ENCODE measurements at regions not wholly inside any gene's neighbourhood (a gene's known extent, or its start where the extent isn't known, plus 50 kb on each side); places are given as distances from the start of the nearest gene placed in this dataset.

DNA sequence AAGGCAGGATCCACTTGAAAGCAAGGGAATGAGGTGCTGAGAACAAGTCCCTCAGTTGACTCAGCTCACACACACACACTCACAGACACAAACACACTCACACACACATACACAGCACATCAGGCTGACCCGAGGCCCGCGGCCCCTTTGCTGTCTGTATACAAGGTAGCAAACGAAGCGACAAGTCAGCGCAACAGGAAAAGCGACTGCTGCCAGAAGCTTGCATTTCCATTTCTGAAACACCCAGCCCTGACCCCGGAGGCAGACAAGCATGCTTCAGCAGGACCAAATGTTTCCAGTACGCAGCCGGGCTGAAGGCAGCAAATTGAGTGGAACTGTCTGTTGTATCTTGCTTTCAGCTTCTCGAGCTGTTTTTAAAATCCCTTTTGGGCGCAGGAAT lies 501.6 kb downstream of the NPHP4 start:
- H3K27me3 Mint-ChIP-seq: peaks cover 9 to 11% of the 10 kb centered on the region in 2 donors
- WGBS (ENCODE audit: insufficient coverage): 90% methylated on average over 12 of the region's 12 CpGs
- POLR2A ChIA-PET: no interaction called here

DNA sequence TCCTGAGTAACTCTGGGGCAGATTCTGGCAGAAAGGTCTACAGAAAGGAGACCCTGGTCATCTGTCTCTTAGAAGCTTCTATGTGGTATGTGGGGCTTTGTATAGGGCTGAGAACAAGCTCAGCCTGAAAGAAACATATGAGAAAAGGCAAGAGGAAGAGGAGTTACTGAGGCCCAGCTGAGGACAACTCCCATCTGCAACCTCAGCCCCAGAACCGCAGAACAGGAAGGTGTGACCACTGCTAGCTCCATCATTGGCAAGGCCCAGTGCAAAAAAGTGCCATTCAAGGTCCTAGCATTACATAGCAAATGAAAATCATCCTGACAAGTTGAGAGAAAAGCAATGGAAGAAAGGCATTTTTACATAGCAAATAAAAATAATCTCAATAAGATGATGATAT lies 503.8 kb downstream of the NPHP4 start:
- Histone ChIP-seq H3K4me3 (ENCODE audit: control insufficient read depth in 1 of 2, extremely low read depth in 1 of 2, low read length in 1 of 2) (no peak overlapping the region), H3K9me3 (no peaks in the 10 kb centered on the region), H3K27ac (ENCODE audit: low read length) (no peak overlapping the region), H3K36me3 (ENCODE audit: control insufficient read depth in 2 of 2, extremely low read depth in 1 of 2, insufficient read depth in 1 of 2, low read length in 1 of 2) (no peaks in the 10 kb centered on the region), H3K27me3 (replicated peaks in 1 of 2; ENCODE audit: control insufficient read depth in 2 of 2, extremely low read depth in 1 of 2, insufficient read depth in 2 of 2, low read length in 1 of 2) (peaks cover 0 to 22% of the 10 kb centered on the region in 2 experiments), H3K4me1 (ENCODE audit: control insufficient read depth in 1 of 2, extremely low read depth in 1 of 2, insufficient read depth in 2 of 2, low read length in 2 of 2) (no peaks in the 10 kb centered on the region)
- H3K4me1 Mint-ChIP-seq: no peaks in the 10 kb centered on the region
- H3K36me3 Mint-ChIP-seq: no peaks in the 10 kb centered on the region
- POLR2A ChIA-PET: no interaction called here
- WGBS (ENCODE audit: insufficient coverage): 60% methylated on average over 1 of the region's 1 CpG
- CTCF ChIA-PET: interaction anchor here in 1 of 2 donors (1.4 kb wide), 1 partner anchor 26 kb away, joined by 3 read pairs; no protein-coding TSS in a partner anchor
- H3K9me3 Mint-ChIP-seq: no peaks in the 10 kb centered on the region
- no peak overlapping the region for H3K27ac Mint-ChIP-seq
- H3K27me3 Mint-ChIP-seq: peaks cover 0 to 7% of the 10 kb centered on the region in 2 donors
- ATAC-seq (replicated peaks in 1 of 4) (no peak), DNase-seq (no peak)
- H3K4me3 Mint-ChIP-seq: no peak overlapping the region

More for the DNA sequence above, 501.6 kb downstream of the NPHP4 start:
- Histone ChIP-seq H3K9me3 (no peaks in the 10 kb centered on the region), H3K27me3 (replicated peaks in 1 of 2; ENCODE audit: control insufficient read depth in 2 of 2, extremely low read depth in 1 of 2, insufficient read depth in 2 of 2, low read length in 1 of 2) (peaks cover 0 to 25% of the 10 kb centered on the region in 2 experiments), H3K4me3 (ENCODE audit: control insufficient read depth in 1 of 2, extremely low read depth in 1 of 2, low read length in 1 of 2) (no peak overlapping the region), H3K4me1 (ENCODE audit: control insufficient read depth in 1 of 2, extremely low read depth in 1 of 2, insufficient read depth in 2 of 2, low read length in 2 of 2) (no peaks in the 10 kb centered on the region), H3K36me3 (ENCODE audit: control insufficient read depth in 2 of 2, extremely low read depth in 1 of 2, insufficient read depth in 1 of 2, low read length in 1 of 2) (no peaks in the 10 kb centered on the region), H3K27ac (ENCODE audit: low read length) (no peak overlapping the region)
- Mint-ChIP-seq H3K4me3 (no peak overlapping the region), H3K36me3 (no peaks in the 10 kb centered on the region), H3K4me1 (no peaks in the 10 kb centered on the region), H3K27ac (no peak overlapping the region), H3K9me3 (no peaks in the 10 kb centered on the region)
- ATAC-seq (replicated peaks in 1 of 4) (no peak), DNase-seq (no peak)
- CTCF ChIA-PET: no interaction called here

DNA sequence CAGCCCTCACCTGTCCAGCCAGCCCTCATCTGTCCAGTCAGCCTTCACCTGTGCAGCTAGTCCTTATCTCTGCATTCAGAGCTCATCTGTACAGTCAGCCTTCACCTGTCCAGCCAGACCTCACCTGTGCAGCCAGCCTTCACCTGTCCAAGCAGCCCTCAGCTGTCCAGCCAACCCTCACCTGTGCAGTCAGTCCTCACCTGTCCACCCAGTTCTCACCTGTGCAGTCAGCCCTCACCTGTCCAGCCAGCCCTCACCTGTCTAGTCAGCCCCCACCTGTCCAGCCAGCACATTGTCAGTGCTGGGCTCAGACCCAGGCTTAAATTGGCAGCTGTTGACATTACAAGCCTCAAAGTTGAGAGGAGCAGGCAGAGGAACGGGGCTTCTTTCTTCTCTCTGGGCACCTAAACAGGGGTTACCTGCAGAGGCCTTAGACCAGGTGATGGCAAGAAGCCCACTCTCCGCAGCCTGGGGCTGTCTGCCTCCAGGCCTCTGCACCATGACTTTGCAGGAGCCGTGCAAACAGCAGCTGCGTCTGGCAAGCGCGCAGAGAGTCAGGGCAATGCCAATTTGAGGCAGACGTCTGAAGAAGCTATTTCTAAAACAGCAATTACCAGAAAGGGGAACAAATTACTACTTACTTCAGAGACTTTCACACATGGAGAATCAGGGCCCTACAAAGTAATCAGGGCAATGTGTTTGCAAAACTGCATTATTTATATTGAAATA lies 506.1 kb downstream of the NPHP4 start:
- ChIA-PET POLR2A (no interaction called here), CTCF (no interaction called here)
- no peak overlapping the region for H3K27ac Mint-ChIP-seq
- peaks cover 0 to 18% of the 10 kb centered on the region in 2 experiments for H3K27me3 ChIP-seq (replicated peaks in 1 of 2; ENCODE audit: control insufficient read depth in 2 of 2, extremely low read depth in 1 of 2, insufficient read depth in 2 of 2, low read length in 1 of 2)
- H3K36me3 Mint-ChIP-seq: no peaks in the 10 kb centered on the region
- H3K4me1 Mint-ChIP-seq: peaks cover 5 to 12% (median 7%) of the 10 kb centered on the region in 3 donors
- no peaks in the 10 kb centered on the region for H3K9me3 Mint-ChIP-seq
- peaks cover 0 to 4% of the 10 kb centered on the region in 2 donors for H3K27me3 Mint-ChIP-seq
- H3K36me3 ChIP-seq (ENCODE audit: control insufficient read depth in 2 of 2, extremely low read depth in 1 of 2, insufficient read depth in 1 of 2, low read length in 1 of 2): no peaks in the 10 kb centered on the region
- H3K9me3 ChIP-seq: no peaks in the 10 kb centered on the region
- H3K4me3 Mint-ChIP-seq: no peak overlapping the region
- DNase-seq (no peak), ATAC-seq (replicated peaks in 1 of 4) (no peak)
- 94% methylated on average over 6 of the region's 7 CpGs for WGBS (ENCODE audit: insufficient coverage)
- H3K27ac ChIP-seq (ENCODE audit: low read length): no peak overlapping the region
- H3K4me1 ChIP-seq (ENCODE audit: control insufficient read depth in 1 of 2, extremely low read depth in 1 of 2, insufficient read depth in 2 of 2, low read length in 2 of 2): peaks cover 0 to 6% of the 10 kb centered on the region in 2 experiments
- no peak overlapping the region for H3K4me3 ChIP-seq (ENCODE audit: control insufficient read depth in 1 of 2, extremely low read depth in 1 of 2, low read length in 1 of 2)

DNA sequence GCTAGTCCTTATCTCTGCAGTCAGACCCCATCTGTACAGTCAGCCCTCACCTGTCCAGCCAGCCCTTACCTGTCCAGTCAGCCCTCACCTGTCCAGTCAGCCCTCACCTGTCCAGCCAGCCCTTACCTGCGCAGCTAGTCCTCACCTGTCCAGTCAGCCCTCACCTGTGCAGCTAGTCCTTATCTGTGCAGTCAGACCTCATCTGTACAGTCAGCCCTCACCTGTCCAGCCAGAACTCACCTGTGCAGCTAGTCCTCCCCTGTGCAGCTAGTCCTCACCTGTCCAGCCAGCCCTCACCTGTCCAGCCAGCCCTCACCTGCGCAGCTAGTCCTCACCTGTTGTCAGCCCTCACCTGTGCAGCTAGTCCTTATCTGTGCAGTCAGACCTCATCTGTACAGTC lies 506.8 kb downstream of the NPHP4 start:
- Mint-ChIP-seq H3K27me3 (peaks cover 0 to 4% of the 10 kb centered on the region in 2 donors), H3K27ac (no peak overlapping the region), H3K36me3 (no peaks in the 10 kb centered on the region), H3K4me3 (no peak overlapping the region), H3K4me1 (peaks cover 5 to 12% (median 7%) of the 10 kb centered on the region in 3 donors), H3K9me3 (no peaks in the 10 kb centered on the region)
- H3K4me1 ChIP-seq (ENCODE audit: control insufficient read depth in 1 of 2, extremely low read depth in 1 of 2, insufficient read depth in 2 of 2, low read length in 2 of 2): peaks cover 0 to 6% of the 10 kb centered on the region in 2 experiments
- no peak overlapping the region for H3K27ac ChIP-seq (ENCODE audit: low read length)
- ATAC-seq (replicated peaks in 1 of 4): no peak
- 100% methylated on average over 2 of the region's 2 CpGs for WGBS (ENCODE audit: insufficient coverage)
- no peaks in the 10 kb centered on the region for H3K9me3 ChIP-seq
- peaks cover 0 to 21% of the 10 kb centered on the region in 2 experiments for H3K27me3 ChIP-seq (replicated peaks in 1 of 2; ENCODE audit: control insufficient read depth in 2 of 2, extremely low read depth in 1 of 2, insufficient read depth in 2 of 2, low read length in 1 of 2)
- no peak for DNase-seq
- ChIA-PET POLR2A (no interaction called here), CTCF (no interaction called here)
- no peaks in the 10 kb centered on the region for H3K36me3 ChIP-seq (ENCODE audit: control insufficient read depth in 2 of 2, extremely low read depth in 1 of 2, insufficient read depth in 1 of 2, low read length in 1 of 2)
- H3K4me3 ChIP-seq (ENCODE audit: control insufficient read depth in 1 of 2, extremely low read depth in 1 of 2, low read length in 1 of 2): no peak overlapping the region

DNA sequence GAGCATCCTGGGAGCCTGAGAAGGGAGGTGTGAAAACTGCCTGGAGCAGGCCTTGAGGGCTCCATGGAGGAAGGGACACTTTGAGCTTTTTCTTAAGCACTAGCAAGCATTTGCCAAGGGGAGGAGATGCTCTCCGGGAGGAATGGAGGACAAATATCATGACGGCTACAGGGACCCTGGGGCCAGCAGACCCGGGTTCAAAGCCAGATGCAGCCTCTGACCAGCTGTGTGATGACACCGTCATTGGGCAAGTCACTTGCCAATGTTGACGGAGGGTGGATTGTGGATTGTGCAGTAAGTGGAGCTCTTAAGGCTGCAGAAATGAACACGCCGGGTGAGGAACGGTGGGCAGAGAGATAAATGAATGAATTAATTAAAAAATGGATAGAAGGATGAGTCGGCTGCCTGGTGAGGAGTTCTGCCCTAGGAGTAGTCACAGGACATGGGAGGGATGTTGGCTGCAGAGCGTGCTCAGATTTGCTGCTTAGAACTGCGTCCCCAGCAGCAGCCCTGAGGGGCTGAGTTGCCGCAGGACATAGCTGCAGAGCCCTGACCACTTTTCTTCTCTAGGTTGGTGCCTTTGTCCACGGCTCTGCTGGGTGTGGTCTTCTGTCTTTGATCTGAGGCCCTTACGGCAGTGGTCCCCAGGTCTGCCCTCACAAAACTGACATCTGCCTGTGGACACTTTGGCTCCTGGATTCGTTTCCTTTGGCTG lies 507.6 kb downstream of the NPHP4 start:
- Mint-ChIP-seq H3K36me3 (no peaks in the 10 kb centered on the region), H3K4me1 (peaks cover 5 to 12% (median 7%) of the 10 kb centered on the region in 3 donors), H3K27ac (no peak overlapping the region), H3K4me3 (no peak overlapping the region), H3K9me3 (no peaks in the 10 kb centered on the region), H3K27me3 (peaks cover 0 to 4% of the 10 kb centered on the region in 2 donors)
- no peak overlapping the region for H3K27ac ChIP-seq (ENCODE audit: low read length)
- peaks cover 0 to 21% of the 10 kb centered on the region in 2 experiments for H3K27me3 ChIP-seq (replicated peaks in 1 of 2; ENCODE audit: control insufficient read depth in 2 of 2, extremely low read depth in 1 of 2, insufficient read depth in 2 of 2, low read length in 1 of 2)
- ChIA-PET CTCF (no interaction called here), POLR2A (no interaction called here)
- no peak for ATAC-seq (replicated peaks in 1 of 4)
- DNase-seq: no peak
- H3K4me3 ChIP-seq (ENCODE audit: control insufficient read depth in 1 of 2, extremely low read depth in 1 of 2, low read length in 1 of 2): no peak overlapping the region
- H3K36me3 ChIP-seq (ENCODE audit: control insufficient read depth in 2 of 2, extremely low read depth in 1 of 2, insufficient read depth in 1 of 2, low read length in 1 of 2): no peaks in the 10 kb centered on the region
- H3K4me1 ChIP-seq (ENCODE audit: control insufficient read depth in 1 of 2, extremely low read depth in 1 of 2, insufficient read depth in 2 of 2, low read length in 2 of 2): peaks cover 0 to 6% of the 10 kb centered on the region in 2 experiments
- 82% methylated on average over 13 of the region's 15 CpGs for WGBS (ENCODE audit: insufficient coverage)
- no peaks in the 10 kb centered on the region for H3K9me3 ChIP-seq

DNA sequence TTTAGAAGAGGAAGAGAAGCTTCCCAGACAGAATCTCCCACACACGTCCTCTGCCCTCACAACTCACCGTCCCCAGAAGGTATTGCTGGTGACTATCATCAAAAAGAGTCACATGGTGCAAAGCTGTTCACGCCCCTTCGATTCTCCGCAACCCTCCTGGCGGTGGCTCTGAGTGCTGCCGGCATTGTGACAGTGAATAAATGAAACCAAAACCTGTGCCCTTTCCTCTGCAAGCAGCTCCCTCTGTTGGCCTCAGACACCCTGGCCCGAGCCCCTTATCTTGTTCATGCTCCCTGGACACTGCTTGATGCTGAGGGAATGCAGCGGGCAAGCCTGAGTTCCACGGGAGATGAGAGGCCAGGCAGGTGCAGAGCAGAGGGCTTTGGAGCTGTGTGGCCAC lies 510.3 kb downstream of the NPHP4 start:
- CTCF ChIA-PET: interaction anchor here in 1 of 2 donors (1.1 kb wide), 1 partner anchor 196 kb away, joined by 3 read pairs; no protein-coding TSS in a partner anchor
- Mint-ChIP-seq H3K4me3 (peak overlapping the region in 1 of 3 donors; percentile 30), H3K27me3 (peaks cover 0 to 9% of the 10 kb centered on the region in 2 donors), H3K36me3 (no peaks in the 10 kb centered on the region), H3K4me1 (peaks cover 5 to 12% (median 7%) of the 10 kb centered on the region in 3 donors), H3K27ac (peak overlapping the region; percentile 28 to 43), H3K9me3 (no peaks in the 10 kb centered on the region)
- no peak overlapping the region for H3K4me3 ChIP-seq (ENCODE audit: control insufficient read depth in 1 of 2, extremely low read depth in 1 of 2, low read length in 1 of 2)
- ATAC-seq (replicated peaks in 1 of 4) (peak; percentile 59 to 84 (median 76)), DNase-seq (peak in 33 of 35 experiments; percentile 5 to 61 (median 31))
- no peak overlapping the region for H3K27ac ChIP-seq (ENCODE audit: low read length)
- POLR2A ChIA-PET: interaction anchor here in 1 of 2 donors (0.6 kb wide), 1 partner anchor 106 kb away, joined by 3 read pairs; no protein-coding TSS in a partner anchor
- H3K36me3 ChIP-seq (ENCODE audit: control insufficient read depth in 2 of 2, extremely low read depth in 1 of 2, insufficient read depth in 1 of 2, low read length in 1 of 2): no peaks in the 10 kb centered on the region
- peaks cover 0 to 6% of the 10 kb centered on the region in 2 experiments for H3K4me1 ChIP-seq (ENCODE audit: control insufficient read depth in 1 of 2, extremely low read depth in 1 of 2, insufficient read depth in 2 of 2, low read length in 2 of 2)
- peaks cover 0 to 19% of the 10 kb centered on the region in 2 experiments for H3K27me3 ChIP-seq (replicated peaks in 1 of 2; ENCODE audit: control insufficient read depth in 2 of 2, extremely low read depth in 1 of 2, insufficient read depth in 2 of 2, low read length in 1 of 2)
- no peaks in the 10 kb centered on the region for H3K9me3 ChIP-seq
- 48% methylated on average over 8 of the region's 10 CpGs for WGBS (ENCODE audit: insufficient coverage)
